ENCODE measurements at regions not wholly inside any gene's neighbourhood (a gene's known extent, or its start where the extent isn't known, plus 50 kb on each side); places are given as distances from the start of the nearest gene placed in this dataset.
A peak's percentile ranks its signal among the peaks of the same experiment; 100 is the strongest.

DNA sequence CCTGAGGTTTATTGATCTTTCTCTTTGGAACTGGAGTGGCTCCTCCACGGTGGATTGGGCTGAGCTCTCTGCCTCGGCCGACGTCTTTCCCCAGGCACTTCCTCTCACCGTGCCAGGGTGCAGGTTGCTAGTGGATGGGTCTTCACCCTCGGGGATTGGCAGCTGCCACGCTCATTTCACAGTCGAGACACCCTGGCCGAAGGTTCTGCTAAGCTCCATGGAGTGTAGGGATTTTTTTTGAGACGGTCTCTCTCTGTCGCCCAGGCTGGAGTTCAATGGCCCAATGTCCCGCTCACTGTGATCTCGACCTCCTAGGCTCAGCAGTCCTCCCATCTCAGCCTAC is 280.8 kb downstream of the SEC14L1 start:
- no peak for DNase-seq

DNA sequence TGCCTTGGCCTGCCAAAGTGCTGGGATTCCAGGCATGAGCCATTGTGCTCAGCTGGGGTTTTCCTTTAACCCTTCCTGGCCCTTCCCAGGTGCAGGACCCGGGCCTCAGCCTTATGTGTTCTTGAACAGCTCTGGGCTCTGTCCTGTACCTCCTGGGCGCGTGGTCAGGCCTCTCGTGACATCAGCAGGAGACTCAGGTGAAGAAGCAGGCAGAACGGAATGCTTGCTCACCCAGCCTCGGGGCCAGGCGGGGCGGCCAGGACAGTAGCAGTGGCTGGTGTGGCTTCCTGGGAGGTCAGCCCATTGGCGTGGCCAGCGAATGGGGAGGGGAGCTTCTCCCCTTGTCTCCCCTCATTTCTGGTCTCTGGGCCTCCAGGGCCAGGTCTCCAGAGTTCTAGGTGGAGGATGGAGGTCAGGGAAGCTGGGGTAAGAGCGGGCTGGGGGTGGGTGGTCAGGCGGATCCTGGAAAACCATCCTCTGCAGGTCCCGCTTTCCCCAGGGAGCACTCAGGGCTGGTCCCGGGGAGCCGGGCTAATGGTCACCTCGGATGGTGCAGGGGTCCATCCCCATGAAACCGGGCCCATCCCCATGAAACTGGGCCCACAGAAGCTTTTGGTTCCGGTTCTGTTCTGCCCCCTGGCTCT is 281.5 kb downstream of the SEC14L1 start:
- DNase-seq, result no peak

- no peak for DNase-seq
Observed at GRCh38 chr17:77422748-77423113, 282.0 kb downstream of the SEC14L1 start.

- no peak for DNase-seq
Observed at GRCh38 chr17:77423589-77424451, 283.1 kb downstream of the SEC14L1 start.

GRCh38 chr17:77424585-77425344 is 284.0 kb downstream of the SEC14L1 start:
- DNase-seq, result peak; percentile 30

GRCh38 chr17:77425348-77425747 is 284.6 kb downstream of the SEC14L1 start:
- DNase-seq, result no peak

GRCh38 chr17:77425791-77426641 is 285.2 kb downstream of the SEC14L1 start:
- no peak for DNase-seq

DNA sequence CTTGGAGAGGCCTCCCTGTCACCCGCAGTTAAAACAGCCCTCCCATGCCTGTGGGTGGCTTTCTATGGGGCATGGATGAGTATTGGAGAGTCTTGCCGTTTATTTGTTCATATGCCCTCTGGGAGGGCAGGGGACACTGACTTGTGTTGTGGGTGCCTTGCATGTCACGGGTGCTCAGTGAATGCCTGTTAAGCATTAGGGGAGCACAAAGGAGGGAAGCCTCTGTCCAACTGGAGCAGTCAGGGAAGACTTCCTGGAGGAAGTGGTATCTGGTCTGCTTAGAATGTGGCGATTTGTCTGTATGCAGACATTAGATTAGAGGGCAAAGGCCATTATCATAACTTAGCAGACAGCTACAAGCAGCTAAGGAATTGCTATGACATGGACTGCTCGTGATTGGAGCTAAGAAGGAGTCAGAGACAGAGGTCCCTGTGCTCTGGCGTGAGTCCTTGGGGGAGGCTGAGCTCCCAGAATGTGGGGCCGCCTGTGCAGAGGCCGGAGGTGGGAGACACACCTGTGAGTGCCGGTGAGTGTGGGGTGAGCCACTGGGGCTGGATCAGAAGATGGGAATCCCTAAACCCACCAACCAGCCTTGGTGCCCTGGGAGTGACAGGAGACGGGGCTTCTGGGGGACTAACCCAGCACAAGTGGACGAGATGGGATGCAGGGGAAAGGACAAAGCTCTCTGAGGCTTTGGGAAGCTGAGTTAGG is 286.1 kb downstream of the SEC14L1 start:
- DNase-seq, result no peak

GRCh38 chr17:77427391-77427991 is 286.7 kb downstream of the SEC14L1 start:
- no peak for DNase-seq

GRCh38 chr17:77428020-77428748 is 287.4 kb downstream of the SEC14L1 start:
- DNase-seq, result peak; percentile 31

GRCh38 chr17:77428749-77429368 is 288.1 kb downstream of the SEC14L1 start:
- DNase-seq, result no peak

- DNase-seq, result no peak
Observed at GRCh38 chr17:77429369-77429968, 288.7 kb downstream of the SEC14L1 start.

DNA sequence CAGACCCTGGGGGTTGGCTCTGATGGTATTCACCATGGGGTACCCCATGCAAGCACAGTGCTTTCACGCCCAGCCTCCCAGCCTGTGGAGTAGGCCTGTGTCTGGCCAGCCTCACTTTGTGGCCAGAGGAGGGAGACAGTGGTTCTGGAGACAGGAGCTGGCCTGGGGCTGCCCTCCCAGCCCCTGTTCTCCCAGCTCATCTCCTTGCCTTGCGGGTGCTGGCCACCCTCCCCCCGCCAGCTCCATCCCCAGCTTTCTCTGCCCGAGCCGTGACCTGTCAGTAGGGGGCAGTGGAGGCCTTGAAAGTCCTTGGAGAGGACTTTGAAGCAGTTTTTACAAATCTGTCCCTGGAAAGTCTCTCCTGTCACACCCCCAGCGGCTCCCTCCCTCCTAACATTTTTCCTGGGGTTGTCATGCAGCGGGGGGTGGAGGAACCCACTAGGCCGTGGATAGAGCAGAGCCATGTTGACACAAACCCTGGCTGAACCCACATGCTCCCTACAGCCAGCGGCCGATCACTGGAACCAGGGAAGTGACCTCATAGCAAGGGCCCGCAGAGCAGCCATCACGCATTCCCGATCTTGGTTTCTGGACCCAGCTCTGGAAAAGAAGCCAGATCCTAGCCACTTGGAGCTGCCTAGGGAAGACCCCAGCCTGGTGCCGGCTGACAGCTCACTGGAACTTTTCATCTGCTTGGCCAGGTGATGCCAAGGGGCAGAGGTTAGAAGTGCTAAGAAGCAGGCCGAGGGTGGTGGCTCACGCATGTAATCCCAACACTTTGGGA is 289.4 kb downstream of the SEC14L1 start:
- DNase-seq, result peak; percentile 76

GRCh38 chr17:77432034-77432661 is 291.4 kb downstream of the SEC14L1 start:
- no peak for DNase-seq

GRCh38 chr17:77432742-77433141 is 292.0 kb downstream of the SEC14L1 start:
- no peak for DNase-seq

- no peak for DNase-seq
Observed at GRCh38 chr17:77433385-77434135, 292.8 kb downstream of the SEC14L1 start.

DNA sequence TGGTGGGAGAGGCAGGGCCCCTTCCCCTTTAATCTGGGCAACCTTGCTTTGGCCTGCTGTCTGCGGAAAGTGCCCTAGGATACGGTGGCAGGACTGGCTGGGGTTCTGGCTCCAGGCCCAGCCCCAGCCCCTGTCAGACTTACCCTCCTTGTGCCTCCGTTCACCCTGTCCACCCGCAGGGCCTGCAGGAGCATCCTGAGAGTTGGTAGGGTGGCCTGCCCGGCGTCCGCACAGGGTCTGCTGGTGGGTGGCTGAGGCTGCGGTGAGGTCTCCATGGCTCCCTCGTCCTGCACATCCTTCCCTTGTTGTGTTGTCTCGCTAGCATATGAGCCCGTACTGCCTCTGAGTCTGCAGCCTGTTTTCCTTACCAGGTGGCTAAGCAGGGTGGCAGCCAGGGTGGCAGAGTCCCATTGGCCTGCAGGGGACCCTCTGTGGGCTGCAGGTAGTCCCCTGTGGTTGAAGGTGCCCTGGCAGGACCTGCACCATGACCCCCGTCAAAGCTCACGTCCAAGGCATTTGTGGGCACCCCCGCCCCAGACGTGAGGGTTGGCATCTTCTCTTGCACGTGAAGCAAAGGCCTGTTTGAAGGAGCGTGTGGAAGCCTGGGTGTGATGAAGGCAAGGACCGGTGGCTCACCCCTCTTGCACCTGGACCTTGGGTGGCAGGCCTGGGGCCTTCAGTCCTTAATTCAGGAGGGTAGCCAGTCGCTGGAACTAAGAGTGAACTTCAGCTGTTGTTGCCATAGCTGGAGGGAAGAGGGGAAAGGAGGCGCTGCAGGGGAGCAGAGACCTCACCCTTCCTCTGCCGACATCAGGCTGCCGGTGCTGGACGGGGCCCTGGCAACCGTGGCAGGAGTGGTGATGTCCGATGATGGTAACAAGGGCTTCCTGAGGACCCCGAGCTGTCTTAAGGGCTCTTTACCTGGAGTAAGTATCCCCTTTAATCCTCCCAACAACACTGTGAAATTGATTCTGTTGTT is 293.7 kb downstream of the SEC14L1 start:
- no peak for DNase-seq

Data from RPMI8226 (cell line).